ENCODE measurements at regions not wholly inside any gene's neighbourhood (a gene's known extent, or its start where the extent isn't known, plus 50 kb on each side); places are given as distances from the start of the nearest gene placed in this dataset.

DNA sequence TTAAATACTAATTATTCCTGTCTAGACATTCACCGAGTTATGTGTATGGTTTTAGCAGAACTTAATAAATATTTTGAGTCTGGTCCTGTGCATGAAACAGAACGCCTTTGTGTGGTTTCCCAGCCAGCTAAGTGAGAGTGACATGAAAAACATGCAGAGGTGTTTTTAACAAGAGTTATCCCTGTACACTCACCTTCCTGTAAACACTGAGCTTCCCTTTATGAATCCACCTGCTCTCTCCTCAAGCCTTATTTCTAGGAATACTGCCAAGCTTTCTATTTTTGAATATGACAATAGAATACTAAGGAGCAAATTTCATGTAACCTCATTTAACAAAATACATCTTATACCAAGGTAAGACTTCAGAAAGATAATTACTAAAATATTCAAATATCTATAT lies 270.3 kb upstream of the CTSO start:
- Histone ChIP-seq H3K4me1 (ENCODE audit: control insufficient read depth, insufficient read depth, low read length) (no peaks in the 10 kb centered on the region), H3K36me3 (ENCODE audit: insufficient read depth, low read length) (no peaks in the 10 kb centered on the region), H3K4me2 (ENCODE audit: low read length) (no peak overlapping the region), H3K9ac (ENCODE audit: low read depth, low read length) (no peak overlapping the region), H3K9me3 (replicated peaks; ENCODE audit: low read length) (no peaks in the 10 kb centered on the region), H3K27me3 (ENCODE audit: control insufficient read depth, insufficient read depth, low read length) (no peaks in the 10 kb centered on the region), H3K4me3 (ENCODE audit: low read length) (no peak overlapping the region)

DNA sequence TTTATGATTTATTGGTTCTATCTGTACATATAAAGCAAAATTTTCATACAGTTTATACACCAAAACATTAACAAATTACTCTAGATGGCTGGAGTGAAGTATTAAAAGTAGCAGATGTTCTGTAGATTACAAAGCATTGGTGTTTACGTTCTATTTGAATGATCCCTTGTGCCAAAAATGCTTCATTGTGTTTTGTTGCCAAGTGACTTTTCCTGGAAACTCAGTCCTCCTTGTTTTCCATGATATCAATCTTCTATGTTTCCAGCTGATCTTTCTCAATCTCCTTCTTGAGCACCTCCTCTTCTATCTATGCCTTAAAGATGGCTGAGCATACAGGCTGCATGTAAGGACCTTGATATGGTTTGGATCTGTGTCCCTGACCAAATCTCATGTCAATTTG lies 263.6 kb upstream of the CTSO start:
- Histone ChIP-seq H3K4me1 (ENCODE audit: control insufficient read depth, insufficient read depth, low read length) (no peaks in the 10 kb centered on the region), H3K27me3 (ENCODE audit: control insufficient read depth, insufficient read depth, low read length) (no peaks in the 10 kb centered on the region), H3K9ac (ENCODE audit: low read depth, low read length) (no peak overlapping the region), H3K4me2 (ENCODE audit: low read length) (no peak overlapping the region), H3K36me3 (ENCODE audit: insufficient read depth, low read length) (no peaks in the 10 kb centered on the region), H3K9me3 (replicated peaks; ENCODE audit: low read length) (no peaks in the 10 kb centered on the region), H3K4me3 (ENCODE audit: low read length) (no peak overlapping the region)

DNA sequence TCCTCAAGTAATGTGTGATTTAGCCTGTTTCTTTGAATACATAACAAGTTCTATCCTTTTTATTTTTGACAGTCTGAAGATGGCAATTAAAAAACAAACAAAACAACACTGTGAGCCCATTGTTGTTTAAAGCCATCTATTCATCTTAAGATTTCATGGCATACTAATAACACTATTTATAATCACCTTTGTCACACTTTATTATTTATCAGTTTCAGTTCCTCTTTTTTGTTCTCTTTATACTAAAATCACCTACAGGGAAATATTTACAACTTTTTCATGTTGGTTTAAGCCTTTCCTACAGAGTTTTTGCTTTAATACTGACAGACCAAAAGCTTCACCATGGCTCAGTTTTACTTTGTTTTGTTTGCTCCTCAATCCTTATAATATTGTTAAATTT lies 247.4 kb upstream of the CTSO start:
- Histone ChIP-seq H3K9ac (ENCODE audit: low read depth, low read length) (no peak overlapping the region), H3K36me3 (ENCODE audit: insufficient read depth, low read length) (no peaks in the 10 kb centered on the region), H3K4me1 (ENCODE audit: control insufficient read depth, insufficient read depth, low read length) (no peaks in the 10 kb centered on the region), H3K27me3 (ENCODE audit: control insufficient read depth, insufficient read depth, low read length) (no peaks in the 10 kb centered on the region), H3K4me3 (ENCODE audit: low read length) (no peak overlapping the region), H3K9me3 (replicated peaks; ENCODE audit: low read length) (no peaks in the 10 kb centered on the region), H3K4me2 (ENCODE audit: low read length) (no peak overlapping the region)

DNA sequence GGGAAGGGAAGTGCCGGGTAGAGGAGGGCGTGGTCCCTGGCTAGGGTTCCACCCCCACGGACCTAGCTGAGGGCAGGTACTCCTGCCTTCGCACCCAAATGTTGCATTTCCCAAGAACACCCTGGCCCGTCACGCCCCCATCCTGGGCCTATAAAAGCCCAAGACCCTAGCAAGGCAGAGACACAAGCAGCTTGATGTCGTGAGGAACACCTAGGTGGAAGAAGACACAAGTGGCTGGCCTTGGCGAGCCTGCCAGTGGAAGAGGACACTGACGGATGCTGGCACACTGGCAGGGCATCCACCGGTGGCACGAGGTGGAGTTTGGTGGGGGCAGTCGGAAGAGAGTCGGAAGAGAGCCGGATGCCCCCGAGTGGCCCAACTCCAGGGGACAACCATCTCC lies 244.8 kb upstream of the CTSO start:
- no peaks in the 10 kb centered on the region for H3K36me3 ChIP-seq (ENCODE audit: insufficient read depth, low read length)
- no peak overlapping the region for H3K4me2 ChIP-seq (ENCODE audit: low read length)
- H3K9ac ChIP-seq (ENCODE audit: low read depth, low read length) = no peak overlapping the region
- no peaks in the 10 kb centered on the region for H3K27me3 ChIP-seq (ENCODE audit: control insufficient read depth, insufficient read depth, low read length)
- H3K9me3 ChIP-seq (replicated peaks; ENCODE audit: low read length) = no peaks in the 10 kb centered on the region
- peaks cover 7% of the 10 kb centered on the region for H3K4me1 ChIP-seq (ENCODE audit: control insufficient read depth, insufficient read depth, low read length)
- no peak overlapping the region for H3K4me3 ChIP-seq (ENCODE audit: low read length)

DNA sequence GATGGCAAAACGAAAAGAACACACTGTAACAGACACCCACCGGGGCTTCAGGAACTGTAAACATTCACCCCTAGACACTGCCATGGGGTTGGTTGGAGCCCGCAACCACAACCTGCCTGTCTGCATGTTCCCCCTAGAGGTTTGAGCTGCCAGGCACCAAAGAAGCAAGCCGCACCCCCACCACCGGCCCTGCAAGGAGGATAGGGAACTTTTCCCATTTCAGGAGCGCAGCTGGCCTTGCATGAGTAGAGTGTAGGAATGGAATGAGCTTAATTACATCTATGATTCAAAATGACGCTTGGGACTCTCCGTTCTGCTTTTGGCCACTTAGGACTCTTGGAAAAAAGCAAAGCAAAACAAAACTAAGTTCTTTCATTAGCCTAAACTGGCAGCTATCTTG lies 243.6 kb upstream of the CTSO start:
- H3K4me2 ChIP-seq (ENCODE audit: low read length) = no peak overlapping the region
- no peak overlapping the region for H3K9ac ChIP-seq (ENCODE audit: low read depth, low read length)
- peaks cover 13% of the 10 kb centered on the region for H3K4me1 ChIP-seq (ENCODE audit: control insufficient read depth, insufficient read depth, low read length)
- no peaks in the 10 kb centered on the region for H3K9me3 ChIP-seq (replicated peaks; ENCODE audit: low read length)
- H3K4me3 ChIP-seq (ENCODE audit: low read length) = no peak overlapping the region
- H3K36me3 ChIP-seq (ENCODE audit: insufficient read depth, low read length) = no peaks in the 10 kb centered on the region
- no peaks in the 10 kb centered on the region for H3K27me3 ChIP-seq (ENCODE audit: control insufficient read depth, insufficient read depth, low read length)

DNA sequence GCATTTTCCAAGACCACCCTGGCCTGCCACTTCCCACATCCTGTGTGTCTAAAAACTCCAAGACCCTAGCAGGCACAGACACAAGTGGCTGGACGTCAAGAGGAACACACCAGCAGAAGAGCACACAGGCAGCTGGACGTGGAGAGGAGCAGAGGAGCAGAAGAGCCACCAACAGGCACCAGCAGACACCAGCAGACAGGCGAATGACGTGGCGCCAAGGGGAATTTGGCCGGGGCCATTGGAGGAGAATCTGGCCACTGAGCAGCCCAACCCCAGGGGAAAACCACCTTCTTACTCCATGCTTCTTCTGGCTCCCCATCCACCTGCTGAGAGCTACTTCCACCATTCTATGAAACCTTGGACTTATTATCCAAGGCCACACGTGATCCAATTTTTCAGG lies 243.1 kb upstream of the CTSO start:
- Histone ChIP-seq H3K4me3 (ENCODE audit: low read length) (no peak overlapping the region), H3K4me2 (ENCODE audit: low read length) (no peak overlapping the region)

DNA sequence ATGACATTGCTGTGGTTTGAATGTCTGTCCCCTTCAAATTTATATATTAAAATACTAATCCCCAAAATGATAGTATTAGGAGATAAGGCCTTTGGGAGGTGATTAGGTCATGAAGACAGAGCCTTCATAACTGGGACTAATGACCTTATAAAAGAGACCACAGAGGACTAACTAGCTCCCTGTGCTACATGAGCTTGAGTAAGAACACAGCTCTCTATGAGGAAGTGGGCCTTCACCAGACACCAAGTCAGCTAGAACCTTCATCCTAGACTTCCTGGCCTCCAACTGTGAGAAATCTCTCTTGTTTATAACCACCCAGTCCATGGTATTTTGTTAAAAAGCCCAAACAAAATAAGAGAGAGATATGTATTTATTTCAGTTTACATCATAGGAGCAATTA lies 242.2 kb upstream of the CTSO start:
- Histone ChIP-seq H3K27me3 (ENCODE audit: control insufficient read depth, insufficient read depth, low read length) (no peaks in the 10 kb centered on the region), H3K9ac (ENCODE audit: low read depth, low read length) (no peak overlapping the region), H3K36me3 (ENCODE audit: insufficient read depth, low read length) (no peaks in the 10 kb centered on the region), H3K4me2 (ENCODE audit: low read length) (no peak overlapping the region), H3K4me1 (ENCODE audit: control insufficient read depth, insufficient read depth, low read length) (peaks cover 14% of the 10 kb centered on the region), H3K9me3 (replicated peaks; ENCODE audit: low read length) (no peaks in the 10 kb centered on the region), H3K4me3 (ENCODE audit: low read length) (no peak overlapping the region)

More for the DNA sequence above, 243.1 kb upstream of the CTSO start:
- Histone ChIP-seq H3K9ac (ENCODE audit: low read depth, low read length) (no peak overlapping the region), H3K4me1 (ENCODE audit: control insufficient read depth, insufficient read depth, low read length) (peaks cover 13% of the 10 kb centered on the region), H3K36me3 (ENCODE audit: insufficient read depth, low read length) (no peaks in the 10 kb centered on the region), H3K9me3 (replicated peaks; ENCODE audit: low read length) (no peaks in the 10 kb centered on the region), H3K27me3 (ENCODE audit: control insufficient read depth, insufficient read depth, low read length) (no peaks in the 10 kb centered on the region)

DNA sequence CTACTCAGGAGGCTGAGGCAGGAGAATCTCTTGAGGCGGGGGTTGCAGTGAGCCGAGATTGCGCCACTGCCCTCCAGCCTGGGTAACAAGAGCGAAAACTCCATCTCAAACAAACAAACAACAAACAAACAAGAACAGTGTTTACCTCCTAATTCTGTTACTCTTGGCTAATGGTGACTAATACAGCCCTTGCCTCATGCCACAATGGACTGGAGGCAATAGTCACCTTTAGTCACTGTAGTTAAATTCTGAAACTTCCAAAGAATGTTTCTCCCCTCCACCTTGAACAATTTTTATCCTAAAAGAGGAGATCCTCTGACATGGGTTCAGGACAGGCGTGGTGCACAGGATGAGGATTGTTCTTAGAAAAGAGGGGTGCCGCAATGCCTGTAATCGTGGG lies 241.2 kb upstream of the CTSO start:
- Histone ChIP-seq H3K36me3 (ENCODE audit: insufficient read depth, low read length) (no peaks in the 10 kb centered on the region), H3K27me3 (ENCODE audit: control insufficient read depth, insufficient read depth, low read length) (no peaks in the 10 kb centered on the region), H3K4me1 (ENCODE audit: control insufficient read depth, insufficient read depth, low read length) (peaks cover 20% of the 10 kb centered on the region), H3K4me2 (ENCODE audit: low read length) (no peak overlapping the region), H3K4me3 (ENCODE audit: low read length) (no peak overlapping the region), H3K9ac (ENCODE audit: low read depth, low read length) (no peak overlapping the region), H3K9me3 (replicated peaks; ENCODE audit: low read length) (no peaks in the 10 kb centered on the region)

DNA sequence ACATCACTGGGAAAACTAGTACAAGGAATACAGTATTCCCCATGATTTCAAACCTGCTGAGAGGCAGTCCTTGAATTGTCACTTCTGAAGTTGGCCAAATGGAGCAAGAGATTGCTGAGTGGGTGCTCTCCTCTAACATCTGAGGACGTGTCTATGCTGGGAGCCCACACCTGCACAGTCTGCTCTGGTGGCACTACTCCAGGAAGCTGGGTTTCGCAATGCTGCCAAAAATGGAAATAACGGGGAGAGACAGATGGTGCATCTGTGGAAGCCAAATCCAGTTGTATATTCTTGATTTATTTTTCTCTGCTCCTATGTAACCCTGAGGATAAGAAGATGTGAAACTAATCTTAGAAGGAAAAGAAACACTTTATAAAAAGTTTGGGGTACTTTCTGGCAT lies 240.1 kb upstream of the CTSO start:
- no peaks in the 10 kb centered on the region for H3K36me3 ChIP-seq (ENCODE audit: insufficient read depth, low read length)
- no peaks in the 10 kb centered on the region for H3K27me3 ChIP-seq (ENCODE audit: control insufficient read depth, insufficient read depth, low read length)
- no peak overlapping the region for H3K4me3 ChIP-seq (ENCODE audit: low read length)
- no peak overlapping the region for H3K9ac ChIP-seq (ENCODE audit: low read depth, low read length)
- peaks cover 20% of the 10 kb centered on the region for H3K4me1 ChIP-seq (ENCODE audit: control insufficient read depth, insufficient read depth, low read length)
- H3K4me2 ChIP-seq (ENCODE audit: low read length) = no peak overlapping the region
- H3K9me3 ChIP-seq (replicated peaks; ENCODE audit: low read length) = no peaks in the 10 kb centered on the region

DNA sequence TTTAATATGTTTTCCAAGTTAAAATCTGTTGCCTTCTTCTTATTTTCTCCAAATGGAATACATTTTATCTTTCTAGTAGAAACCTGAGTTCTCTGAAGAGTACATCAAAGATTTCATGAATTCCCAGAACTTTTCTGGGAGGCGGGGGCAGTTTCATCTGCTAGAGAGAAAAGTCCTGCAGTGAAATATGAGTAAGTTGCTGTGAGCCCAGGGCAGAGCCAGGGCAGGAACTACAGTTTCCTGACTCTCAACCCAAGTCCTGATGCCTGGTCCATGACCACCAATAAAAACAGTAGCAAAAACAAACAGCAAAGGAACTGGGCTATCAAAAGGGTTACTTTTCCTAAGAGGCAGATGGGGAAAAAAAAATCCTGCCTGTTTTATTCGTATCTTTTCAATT lies 239.4 kb upstream of the CTSO start:
- no peaks in the 10 kb centered on the region for H3K36me3 ChIP-seq (ENCODE audit: insufficient read depth, low read length)
- no peak overlapping the region for H3K9ac ChIP-seq (ENCODE audit: low read depth, low read length)
- no peak overlapping the region for H3K4me2 ChIP-seq (ENCODE audit: low read length)
- no peaks in the 10 kb centered on the region for H3K9me3 ChIP-seq (replicated peaks; ENCODE audit: low read length)
- peaks cover 20% of the 10 kb centered on the region for H3K4me1 ChIP-seq (ENCODE audit: control insufficient read depth, insufficient read depth, low read length)
- no peak overlapping the region for H3K4me3 ChIP-seq (ENCODE audit: low read length)
- no peaks in the 10 kb centered on the region for H3K27me3 ChIP-seq (ENCODE audit: control insufficient read depth, insufficient read depth, low read length)

DNA sequence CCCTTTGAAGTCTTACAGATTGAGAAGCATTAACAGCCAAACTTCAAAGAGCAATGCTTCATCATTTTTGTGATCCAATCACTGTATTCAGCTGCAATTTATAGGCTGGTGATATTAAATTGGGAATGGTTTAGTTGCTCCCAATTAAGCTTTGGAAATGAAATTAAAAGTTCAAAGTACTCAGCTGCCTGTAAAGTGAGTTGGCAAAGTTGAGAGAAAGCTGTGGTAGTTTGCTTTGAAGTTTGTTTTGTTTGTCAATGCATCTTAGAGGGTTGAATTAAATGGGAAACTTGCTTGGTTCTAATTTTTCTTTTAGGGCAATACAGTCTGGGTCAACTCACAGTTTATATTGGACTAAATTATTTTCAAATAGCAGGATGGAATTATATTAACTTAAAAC lies 238.4 kb upstream of the CTSO start:
- Histone ChIP-seq H3K9me3 (replicated peaks; ENCODE audit: low read length) (no peaks in the 10 kb centered on the region), H3K36me3 (ENCODE audit: insufficient read depth, low read length) (no peaks in the 10 kb centered on the region), H3K9ac (ENCODE audit: low read depth, low read length) (no peak overlapping the region), H3K4me1 (ENCODE audit: control insufficient read depth, insufficient read depth, low read length) (peaks cover 20% of the 10 kb centered on the region), H3K4me3 (ENCODE audit: low read length) (no peak overlapping the region), H3K27me3 (ENCODE audit: control insufficient read depth, insufficient read depth, low read length) (no peaks in the 10 kb centered on the region), H3K4me2 (ENCODE audit: low read length) (no peak overlapping the region)

DNA sequence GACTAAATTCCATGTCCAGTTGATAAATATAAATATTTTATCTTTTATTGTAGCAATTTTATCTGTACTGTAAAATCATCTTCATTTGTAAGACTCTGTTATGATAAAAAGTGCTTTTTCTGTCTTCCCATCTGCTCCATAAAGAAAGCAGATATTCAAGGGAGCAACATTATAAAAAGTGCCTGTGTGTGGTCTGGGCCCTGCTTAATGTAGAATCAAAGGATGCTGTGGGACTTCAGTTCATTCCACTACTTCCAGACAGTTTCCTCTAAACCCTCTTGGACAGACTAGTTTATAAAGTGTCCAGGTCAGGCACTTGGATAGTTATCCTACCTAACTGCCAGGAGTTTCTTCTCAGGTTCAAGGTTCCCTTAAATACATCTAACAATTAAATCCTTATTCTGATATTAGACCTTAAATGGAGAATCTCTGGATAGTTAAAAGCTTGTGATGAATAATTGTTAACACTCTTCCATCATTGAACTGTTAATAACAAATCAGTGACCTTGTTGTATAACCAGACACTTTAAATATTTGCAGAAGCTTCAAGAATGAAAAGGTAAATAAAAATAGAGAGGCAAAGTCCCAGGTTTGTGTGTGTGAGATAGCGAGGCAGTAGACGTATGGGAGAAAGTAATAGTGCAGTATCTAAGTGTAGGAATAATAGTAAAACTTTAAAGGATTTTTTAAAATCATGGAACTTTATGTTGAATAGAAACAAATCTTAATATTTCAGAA lies 237.5 kb upstream of the CTSO start:
- Histone ChIP-seq H3K9ac (ENCODE audit: low read depth, low read length) (no peak overlapping the region), H3K9me3 (replicated peaks; ENCODE audit: low read length) (no peaks in the 10 kb centered on the region), H3K4me2 (ENCODE audit: low read length) (no peak overlapping the region), H3K4me3 (ENCODE audit: low read length) (no peak overlapping the region), H3K4me1 (ENCODE audit: control insufficient read depth, insufficient read depth, low read length) (peaks cover 20% of the 10 kb centered on the region), H3K36me3 (ENCODE audit: insufficient read depth, low read length) (no peaks in the 10 kb centered on the region), H3K27me3 (ENCODE audit: control insufficient read depth, insufficient read depth, low read length) (no peaks in the 10 kb centered on the region)
